HUDEP-2 (cell line): ENCODE measurements at regions not wholly inside any gene's neighbourhood (a gene's known extent, or its start where the extent isn't known, plus 50 kb on each side); places are given as distances from the start of the nearest gene placed in this dataset.

Experiments used
- DNase-seq, 76 experiments: peaks; one replicate each; lab custom pipeline; 2025; ENCODE audit not compliant: unreplicated experiment in 76 of 76; lab: John Stamatoyannopoulos, UW

- DNase-seq, result no peak
Measured at GRCh38 chr2:133836691-133837345, 268.6 kb upstream of the NCKAP5 start.

- DNase-seq, result no peak
Measured at GRCh38 chr2:133837441-133838094, 269.3 kb upstream of the NCKAP5 start.

- no peak for DNase-seq
Measured at GRCh38 chr2:133838642-133839365, 270.5 kb upstream of the NCKAP5 start.

GRCh38 chr2:133839677-133840076, 271.4 kb upstream of the NCKAP5 start:
- DNase-seq, result no peak

- no peak for DNase-seq
Measured at GRCh38 chr2:133840761-133841160, 272.5 kb upstream of the NCKAP5 start.

- DNase-seq, result no peak
Measured at GRCh38 chr2:133841900-133842299, 273.6 kb upstream of the NCKAP5 start.

GRCh38 chr2:133842446-133842845, 274.2 kb upstream of the NCKAP5 start:
- no peak for DNase-seq

GRCh38 chr2:133843091-133843490, 274.8 kb upstream of the NCKAP5 start:
- no peak for DNase-seq

- no peak for DNase-seq
Measured at GRCh38 chr2:133843551-133843950, 275.3 kb upstream of the NCKAP5 start.

GRCh38 chr2:133844214-133844892, 276.1 kb upstream of the NCKAP5 start:
- peak in 39 of 76 experiments; percentile 1 to 58 (median 15) for DNase-seq

GRCh38 chr2:133846476-133846875, 278.2 kb upstream of the NCKAP5 start:
- no peak for DNase-seq

GRCh38 chr2:133847591-133847990, 279.3 kb upstream of the NCKAP5 start:
- no peak for DNase-seq

GRCh38 chr2:133848111-133848649, 279.9 kb upstream of the NCKAP5 start:
- no peak for DNase-seq

GRCh38 chr2:133849341-133849740, 281.1 kb upstream of the NCKAP5 start:
- no peak for DNase-seq

- no peak for DNase-seq
Measured at GRCh38 chr2:133854603-133855200, 286.4 kb upstream of the NCKAP5 start.

- no peak for DNase-seq
Measured at GRCh38 chr2:133855526-133855925, 287.3 kb upstream of the NCKAP5 start.

- no peak for DNase-seq
Measured at GRCh38 chr2:133856678-133857077, 288.4 kb upstream of the NCKAP5 start.

GRCh38 chr2:133859578-133859977, 291.3 kb upstream of the NCKAP5 start:
- no peak for DNase-seq

GRCh38 chr2:133862400-133862977, 294.2 kb upstream of the NCKAP5 start:
- no peak for DNase-seq

GRCh38 chr2:133863106-133863800, 295.0 kb upstream of the NCKAP5 start:
- no peak for DNase-seq
